DMS153 (cell line): ENCODE measurements at regions not wholly inside any gene's neighbourhood (a gene's known extent, or its start where the extent isn't known, plus 50 kb on each side); places are given as distances from the start of the nearest gene placed in this dataset.
"Not testable (repeated sequence)": the region's sequence is repeated elsewhere in the genome, so short reads cannot be mapped to it uniquely, and the experiment has no call there.

Experiments used
- DNase-seq: peaks from one replicate; lab custom pipeline; 2025; lab: John Stamatoyannopoulos, UW

- no peak for DNase-seq
Measured at GRCh38 chr3:159726231-159726964, 262.2 kb upstream of the IL12A start.

DNA sequence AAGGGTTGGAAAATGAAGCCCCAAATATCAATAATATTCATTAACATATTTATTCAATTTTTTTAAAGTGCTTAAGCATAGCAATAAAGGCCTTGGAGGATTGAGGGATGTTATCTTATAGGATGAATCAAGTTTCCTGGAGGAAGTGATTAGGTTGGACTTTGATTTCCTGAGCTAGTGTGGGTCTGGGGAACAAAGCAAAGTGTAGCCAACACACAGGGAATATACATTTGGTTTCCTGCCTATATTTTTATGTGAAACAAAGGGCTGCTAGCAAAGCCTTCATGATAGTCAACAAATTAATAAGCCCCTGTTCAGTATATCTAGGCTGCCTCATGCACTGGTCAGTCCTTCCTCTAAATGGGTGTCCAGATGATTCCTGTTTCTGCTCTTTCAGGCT is 261.1 kb upstream of the IL12A start:
- DNase-seq: no peak

DNA sequence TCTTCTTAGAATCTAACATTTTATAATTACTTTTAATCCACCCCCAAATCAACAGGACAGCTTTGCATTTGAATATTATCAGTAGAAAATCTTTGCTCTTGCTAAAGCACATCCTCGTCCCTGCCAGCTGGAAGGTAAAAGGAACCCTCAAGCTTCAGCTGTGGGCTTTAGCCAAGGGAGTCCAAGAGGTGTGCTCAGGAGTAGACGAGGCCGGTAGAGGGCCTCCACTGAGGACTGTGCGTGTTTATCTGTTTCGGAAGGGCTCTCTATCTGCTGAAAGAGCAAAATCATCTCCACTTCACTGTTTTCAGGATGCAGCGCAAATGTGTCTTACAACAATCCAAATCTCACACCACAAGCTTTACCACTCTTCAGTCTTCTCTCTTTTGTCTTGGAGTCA is 257.4 kb upstream of the IL12A start:
- DNase-seq: no peak

GRCh38 chr3:159732172-159733111 is 256.2 kb upstream of the IL12A start:
- DNase-seq: no peak

GRCh38 chr3:159733194-159733860 is 255.3 kb upstream of the IL12A start:
- no peak for DNase-seq

- no peak for DNase-seq
Measured at GRCh38 chr3:159734681-159735080, 254.0 kb upstream of the IL12A start.

DNA sequence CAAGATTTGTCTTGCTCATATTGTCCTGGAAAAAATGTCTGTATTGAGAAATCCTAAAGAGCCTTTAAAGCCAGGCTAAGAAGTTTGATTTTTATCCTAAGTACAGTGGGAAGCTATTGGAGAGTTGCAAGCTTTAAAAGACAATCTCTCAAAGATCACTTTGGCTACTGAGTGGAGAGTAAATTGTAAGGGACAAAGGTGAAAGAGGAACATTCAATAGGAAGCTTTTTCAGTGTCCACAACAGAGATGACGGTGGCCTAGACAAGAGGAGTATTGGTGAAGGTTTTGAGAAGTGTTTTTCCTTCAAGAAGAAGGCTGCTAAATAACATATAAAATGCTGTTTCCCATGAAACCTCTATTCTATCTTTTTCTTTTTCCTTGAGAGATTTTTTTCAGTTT is 249.5 kb upstream of the IL12A start:
- no peak for DNase-seq

DNA sequence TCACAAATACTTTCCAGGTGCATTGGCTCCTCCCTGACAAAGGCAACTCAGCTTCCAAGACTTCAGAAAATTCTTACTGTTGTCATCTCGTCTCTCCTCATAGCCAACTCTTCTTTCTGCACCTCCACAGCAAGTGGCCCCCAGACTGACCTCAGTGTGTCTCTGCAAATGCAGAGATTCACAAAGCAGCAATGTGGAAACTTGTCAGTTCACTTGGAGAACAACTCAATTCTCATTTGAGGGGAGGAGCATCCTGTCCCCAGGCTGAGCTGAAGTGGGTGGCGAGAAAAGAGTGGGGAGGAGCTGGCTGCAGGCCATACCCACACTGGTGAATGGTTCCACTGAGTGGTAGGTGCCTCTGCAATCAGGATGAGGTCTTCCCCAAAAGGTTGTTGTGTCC is 248.7 kb upstream of the IL12A start:
- DNase-seq: no peak

DNA sequence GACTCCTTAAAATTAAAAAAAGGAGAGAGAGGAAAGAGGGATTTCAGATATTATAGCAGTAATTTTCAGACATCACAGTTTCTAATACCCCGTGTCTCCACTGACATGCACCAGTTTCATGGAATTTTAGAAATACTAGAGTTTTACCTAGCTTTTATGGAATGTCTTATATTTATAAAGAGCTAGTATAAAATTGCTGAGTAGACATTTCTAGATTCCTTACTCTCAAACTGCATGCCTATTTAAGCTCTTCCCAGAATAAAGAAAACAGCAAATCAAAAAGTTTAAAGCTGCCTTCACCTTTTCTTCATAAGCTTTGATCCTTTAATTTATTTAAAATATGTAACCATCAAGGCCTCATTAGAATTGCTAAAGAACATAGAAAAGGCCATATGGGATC is 247.4 kb upstream of the IL12A start:
- DNase-seq: no peak

GRCh38 chr3:159748425-159748824 is 240.2 kb upstream of the IL12A start:
- no peak for DNase-seq

DNA sequence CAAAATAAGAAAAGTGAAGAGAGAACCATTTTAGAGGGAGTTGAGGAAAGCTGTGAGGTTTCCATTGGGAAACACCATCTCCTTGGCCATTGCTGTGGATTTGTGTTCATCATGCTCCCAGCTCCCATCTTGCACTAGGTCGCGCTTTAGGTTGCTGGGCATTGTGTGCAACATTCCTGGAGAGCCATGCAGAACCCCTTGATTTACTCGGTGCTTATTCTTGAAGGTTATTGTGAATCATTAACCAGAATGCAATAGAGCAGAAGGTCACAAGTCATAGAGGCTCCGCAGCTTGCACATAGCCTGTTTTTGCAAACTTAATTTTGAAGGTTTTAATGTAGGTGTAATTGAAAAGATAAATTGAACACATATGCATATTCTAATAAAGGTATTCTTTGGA is 239.2 kb upstream of the IL12A start:
- no peak for DNase-seq

- DNase-seq: no peak
Measured at GRCh38 chr3:159751146-159751545, 237.5 kb upstream of the IL12A start.

- DNase-seq: no peak
Measured at GRCh38 chr3:159751752-159752151, 236.9 kb upstream of the IL12A start.

- DNase-seq: not testable (repeated sequence)
Measured at GRCh38 chr3:159756279-159757207, 232.1 kb upstream of the IL12A start.

- DNase-seq: no peak
Measured at GRCh38 chr3:159757341-159758060, 231.1 kb upstream of the IL12A start.

DNA sequence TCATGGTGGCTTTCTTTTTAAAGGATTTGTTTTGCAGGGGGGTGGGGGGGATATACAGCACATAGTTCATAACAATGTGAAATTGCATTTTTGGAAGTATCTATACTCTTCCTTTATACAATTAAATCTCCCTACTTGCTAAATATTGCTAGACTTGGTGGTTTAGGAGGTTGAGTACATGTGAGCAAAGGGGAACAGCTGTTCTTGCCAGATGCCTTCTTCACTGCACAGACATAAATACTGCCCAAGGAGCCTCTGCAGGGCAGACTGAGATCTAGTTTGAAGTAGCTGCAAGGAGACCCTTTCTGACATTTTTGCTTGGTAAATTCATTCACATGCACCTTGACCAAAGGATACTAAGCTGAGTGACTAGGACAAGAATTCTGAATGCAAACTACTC is 228.6 kb upstream of the IL12A start:
- DNase-seq: no peak

GRCh38 chr3:159761369-159761768 is 227.3 kb upstream of the IL12A start:
- no peak for DNase-seq

- no peak for DNase-seq
Measured at GRCh38 chr3:159761848-159762635, 226.6 kb upstream of the IL12A start.

- peak; percentile 51 for DNase-seq
Measured at GRCh38 chr3:159763011-159763601, 225.5 kb upstream of the IL12A start.
